ENCODE measurements at regions not wholly inside any gene's neighbourhood (a gene's known extent, or its start where the extent isn't known, plus 50 kb on each side); places are given as distances from the start of the nearest gene placed in this dataset.

- H3K36me3 ChIP-seq (replicated peaks; ENCODE audit: insufficient read depth, low read length) = no peaks in the 10 kb centered on the region
- no peaks in the 10 kb centered on the region for H3K4me1 ChIP-seq (ENCODE audit: low read length)
- no peaks in the 10 kb centered on the region for H3F3A ChIP-seq (ENCODE audit: insufficient read depth, low read length)
- no peak overlapping the region for H3K27ac ChIP-seq (ENCODE audit: low read length)
- no peaks in the 10 kb centered on the region for H3K9me3 ChIP-seq (replicated peaks; ENCODE audit: insufficient read depth, low read length)
- no peak overlapping the region for H2AFZ ChIP-seq (ENCODE audit: low read length)
- DNase-seq = no peak
- no peak overlapping the region for H3K9ac ChIP-seq (ENCODE audit: low read length)
- no peaks in the 10 kb centered on the region for H4K20me1 ChIP-seq (ENCODE audit: insufficient read depth, low read length)
- H3K4me3 ChIP-seq (ENCODE audit: low read length) = no peak overlapping the region
- H3K27me3 ChIP-seq (replicated peaks; ENCODE audit: insufficient read depth, low read length) = no peaks in the 10 kb centered on the region
- no peaks in the 10 kb centered on the region for H3K79me2 ChIP-seq (ENCODE audit: low read length)
- no peak for TF ChIP-seq CTCF (IDR thresholded peaks at IDR 0.05; ENCODE audit: low read length)
- TF ChIP-seq EZH2 (optimal IDR thresholded peaks at IDR 0.05; ENCODE audit: low read depth, low read length) = no peak
- TF ChIP-seq EZH2phosphoT487 (IDR thresholded peaks at IDR 0.05; ENCODE audit: low read length) = no peak
- no peaks in the 10 kb centered on the region for H3K9me2 ChIP-seq (replicated peaks; ENCODE audit: insufficient read depth, low read length)
- H3K4me2 ChIP-seq (ENCODE audit: low read depth, low read length) = no peak overlapping the region
Observed at GRCh38 chr3:118011910-118012309, 1022.7 kb downstream of the IGSF11 start.

GRCh38 chr3:118029049-118029448 is 1005.6 kb downstream of the IGSF11 start:
- H3K27me3 ChIP-seq (replicated peaks; ENCODE audit: insufficient read depth, low read length) = no peaks in the 10 kb centered on the region
- no peaks in the 10 kb centered on the region for H3F3A ChIP-seq (ENCODE audit: insufficient read depth, low read length)
- H3K36me3 ChIP-seq (replicated peaks; ENCODE audit: insufficient read depth, low read length) = no peaks in the 10 kb centered on the region

GRCh38 chr3:118036215-118036614 is 998.4 kb downstream of the IGSF11 start:
- Histone ChIP-seq H3K9me2 (replicated peaks; ENCODE audit: insufficient read depth, low read length) (no peaks in the 10 kb centered on the region), H2AFZ (ENCODE audit: low read length) (no peak overlapping the region), H3K4me3 (ENCODE audit: low read length) (no peak overlapping the region), H3F3A (ENCODE audit: insufficient read depth, low read length) (no peaks in the 10 kb centered on the region), H3K9ac (ENCODE audit: low read length) (no peak overlapping the region), H3K27me3 (replicated peaks; ENCODE audit: insufficient read depth, low read length) (no peaks in the 10 kb centered on the region), H3K4me2 (ENCODE audit: low read depth, low read length) (no peak overlapping the region), H3K36me3 (replicated peaks; ENCODE audit: insufficient read depth, low read length) (no peaks in the 10 kb centered on the region), H3K4me1 (ENCODE audit: low read length) (no peaks in the 10 kb centered on the region), H3K9me3 (replicated peaks; ENCODE audit: insufficient read depth, low read length) (no peaks in the 10 kb centered on the region), H3K27ac (ENCODE audit: low read length) (no peak overlapping the region), H4K20me1 (ENCODE audit: insufficient read depth, low read length) (no peaks in the 10 kb centered on the region), H3K79me2 (ENCODE audit: low read length) (no peaks in the 10 kb centered on the region)
- no peak for DNase-seq
- TF ChIP-seq EZH2 (optimal IDR thresholded peaks at IDR 0.05; ENCODE audit: low read depth, low read length) (no peak), CTCF (IDR thresholded peaks at IDR 0.05; ENCODE audit: low read length) (no peak), EZH2phosphoT487 (IDR thresholded peaks at IDR 0.05; ENCODE audit: low read length) (no peak)

More at GRCh38 chr3:118029049-118029448, 1005.6 kb downstream of the IGSF11 start:
- no peaks in the 10 kb centered on the region for H4K20me1 ChIP-seq (ENCODE audit: insufficient read depth, low read length)
- H3K27ac ChIP-seq (ENCODE audit: low read length) = no peak overlapping the region
- no peaks in the 10 kb centered on the region for H3K4me1 ChIP-seq (ENCODE audit: low read length)
- H3K4me2 ChIP-seq (ENCODE audit: low read depth, low read length) = no peak overlapping the region
- no peak for TF ChIP-seq EZH2phosphoT487 (IDR thresholded peaks at IDR 0.05; ENCODE audit: low read length)
- H3K4me3 ChIP-seq (ENCODE audit: low read length) = no peak overlapping the region
- no peaks in the 10 kb centered on the region for H3K9me3 ChIP-seq (replicated peaks; ENCODE audit: insufficient read depth, low read length)
- H3K79me2 ChIP-seq (ENCODE audit: low read length) = no peaks in the 10 kb centered on the region
- DNase-seq = no peak
- no peak overlapping the region for H2AFZ ChIP-seq (ENCODE audit: low read length)
- H3K9ac ChIP-seq (ENCODE audit: low read length) = no peak overlapping the region
- no peaks in the 10 kb centered on the region for H3K9me2 ChIP-seq (replicated peaks; ENCODE audit: insufficient read depth, low read length)

- TF ChIP-seq EZH2phosphoT487 (IDR thresholded peaks at IDR 0.05; ENCODE audit: low read length) (no peak), EZH2 (optimal IDR thresholded peaks at IDR 0.05; ENCODE audit: low read depth, low read length) (no peak), CTCF (IDR thresholded peaks at IDR 0.05; ENCODE audit: low read length) (no peak)
- Histone ChIP-seq H3K4me1 (ENCODE audit: low read length) (no peaks in the 10 kb centered on the region), H3K27me3 (replicated peaks; ENCODE audit: insufficient read depth, low read length) (no peaks in the 10 kb centered on the region), H3K4me3 (ENCODE audit: low read length) (no peak overlapping the region), H3K79me2 (ENCODE audit: low read length) (no peaks in the 10 kb centered on the region), H3F3A (ENCODE audit: insufficient read depth, low read length) (no peaks in the 10 kb centered on the region), H4K20me1 (ENCODE audit: insufficient read depth, low read length) (no peaks in the 10 kb centered on the region), H3K9me2 (replicated peaks; ENCODE audit: insufficient read depth, low read length) (no peaks in the 10 kb centered on the region), H3K36me3 (replicated peaks; ENCODE audit: insufficient read depth, low read length) (no peaks in the 10 kb centered on the region), H3K4me2 (ENCODE audit: low read depth, low read length) (no peak overlapping the region), H2AFZ (ENCODE audit: low read length) (no peak overlapping the region), H3K9me3 (replicated peaks; ENCODE audit: insufficient read depth, low read length) (no peaks in the 10 kb centered on the region), H3K27ac (ENCODE audit: low read length) (no peak overlapping the region), H3K9ac (ENCODE audit: low read length) (no peak overlapping the region)
- no peak for DNase-seq
Observed at GRCh38 chr3:118055381-118055780, 979.3 kb downstream of the IGSF11 start.

Measured in MM.1S (cell line).